GM18519 (cell line): ENCODE measurements at regions not wholly inside any gene's neighbourhood (a gene's known extent, or its start where the extent isn't known, plus 50 kb on each side); places are given as distances from the start of the nearest gene placed in this dataset.
A peak's percentile ranks its signal among the peaks of the same experiment; 100 is the strongest.
"Not testable (repeated sequence)": the region's sequence is repeated elsewhere in the genome, so short reads cannot be mapped to it uniquely, and the experiment has no call there.

Source experiments
- ATAC-seq: cut with Tn5 transposase; IDR thresholded peaks from one replicate; pipeline ENCODE4 v1.9.1; 2021; ENCODE audit warnings: mild to moderate bottlenecking, moderate library complexity; ENCODE audit not compliant: unreplicated experiment, low FRiP score

- peak; percentile 73 for ATAC-seq
Observed at GRCh38 chr4:177225605-177226004, 84.1 kb upstream of the NEIL3 start.

- no peak for ATAC-seq
Observed at GRCh38 chr4:177227636-177228035, 82.0 kb upstream of the NEIL3 start.

GRCh38 chr4:177228599-177228998, 81.1 kb upstream of the NEIL3 start:
- no peak for ATAC-seq

- ATAC-seq = no peak
Observed at GRCh38 chr4:177229331-177229730, 80.3 kb upstream of the NEIL3 start.

GRCh38 chr4:177232473-177232872, 77.2 kb upstream of the NEIL3 start:
- ATAC-seq = no peak

GRCh38 chr4:177235026-177235425, 74.6 kb upstream of the NEIL3 start:
- ATAC-seq = no peak

- ATAC-seq = no peak
Observed at GRCh38 chr4:177236886-177237285, 72.8 kb upstream of the NEIL3 start.

- ATAC-seq = no peak
Observed at GRCh38 chr4:177237291-177237690, 72.4 kb upstream of the NEIL3 start.

- no peak for ATAC-seq
Observed at GRCh38 chr4:177239477-177239876, 70.2 kb upstream of the NEIL3 start.

- no peak for ATAC-seq
Observed at GRCh38 chr4:177239878-177240277, 69.8 kb upstream of the NEIL3 start.

GRCh38 chr4:177242651-177243286, 66.9 kb upstream of the NEIL3 start:
- ATAC-seq = no peak

- no peak for ATAC-seq
Observed at GRCh38 chr4:177246641-177247584, 62.8 kb upstream of the NEIL3 start.

GRCh38 chr4:177250056-177250696, 59.5 kb upstream of the NEIL3 start:
- peak; percentile 97 for ATAC-seq

- ATAC-seq = no peak
Observed at GRCh38 chr4:177251237-177251636, 58.4 kb upstream of the NEIL3 start.

GRCh38 chr4:177255359-177255758, 54.3 kb upstream of the NEIL3 start:
- ATAC-seq = no peak

- no peak for ATAC-seq
Observed at GRCh38 chr4:177256950-177257349, 52.7 kb upstream of the NEIL3 start.

- ATAC-seq = not testable (repeated sequence)
Observed at GRCh38 chr4:177259466-177259865, 50.2 kb upstream of the NEIL3 start.
